ENCODE measurements at regions not wholly inside any gene's neighbourhood (a gene's known extent, or its start where the extent isn't known, plus 50 kb on each side); places are given as distances from the start of the nearest gene placed in this dataset.

DNA sequence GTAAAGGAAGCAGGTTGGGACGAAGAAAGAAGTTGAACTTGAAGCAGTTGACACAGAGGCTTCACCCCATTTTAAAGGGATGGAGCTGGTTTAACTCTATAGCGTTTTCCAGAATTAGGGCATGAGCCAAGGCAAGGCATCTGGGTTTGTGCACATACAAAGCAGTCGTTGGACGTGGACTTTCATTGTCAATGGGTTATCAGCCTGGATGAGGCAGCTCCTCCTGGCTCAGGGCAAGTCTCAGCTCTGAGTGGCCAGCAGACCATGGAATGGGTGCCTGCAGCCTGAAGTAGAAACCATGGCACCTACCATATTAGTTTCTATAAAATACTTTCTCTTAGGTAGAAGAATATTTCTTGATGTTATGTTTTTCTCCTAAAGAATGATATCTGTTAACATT, 163.8 kb upstream of the KCNK2 start (continued):
- TF ChIP-seq NRF1 (IDR thresholded peaks at IDR 0.05; ENCODE audit: low read depth, low read length) = no peak
- no peak for TF ChIP-seq SAP30 (IDR thresholded peaks at IDR 0.05; ENCODE audit: insufficient read depth, insufficient replicate concordance, low read length)
- no peak for TF ChIP-seq CHD2 (IDR thresholded peaks at IDR 0.05; ENCODE audit: low read length)
- no peak for TF ChIP-seq GTF2F1 (IDR thresholded peaks at IDR 0.05; ENCODE audit: borderline replicate concordance, low read depth, low read length)
- no peak for TF ChIP-seq CTBP2 (IDR thresholded peaks at IDR 0.05; ENCODE audit: borderline replicate concordance, insufficient read depth, insufficient read length, low read length)
